PC-3 (cell line): ENCODE measurements at regions not wholly inside any gene's neighbourhood (a gene's known extent, or its start where the extent isn't known, plus 50 kb on each side); places are given as distances from the start of the nearest gene placed in this dataset.

Experiments used
- ATAC-seq: fragments of 200-7000 bp; cut with Tn5 transposase; 2 replicates; pipeline ENCODE4 v1.9.1; 2020; ENCODE audit warnings: mild to moderate bottlenecking, moderate library complexity
- BruUV-seq: library from RNA; stranded (reverse); fragments of 400-500 nt; replicated peaks from 2 replicates; lab custom pipeline; 2021; lab: Mats Ljungman, UMichigan
- CTCF ChIA-PET: fragments of 300-600 bp; sonication (Branson Sonifier 250); formaldehyde crosslinking; loops from one replicate; lab custom pipeline; 2022; ENCODE audit warnings: antibody characterized with exemption; lab: Charles Lee
- POLR2A ChIA-PET: fragments of 300-600 bp; sonication (Branson Sonifier 250); formaldehyde crosslinking; loops from one replicate; lab custom pipeline; 2022; ENCODE audit warnings: antibody characterized with exemption; ENCODE audit not compliant: unreplicated experiment; lab: Charles Lee
- DNase-seq: peaks from one replicate; pipeline ENCODE4 v3.0.0-alpha.2; 2015
- H2AFZ ChIP-seq: fragments of 300-600 bp; sonication (generic); 2 replicates; pipeline ENCODE4 v1.6.0; 2016; ENCODE audit warnings: antibody characterized with exemption, low read length
- H3F3A ChIP-seq: fragments of 300-600 bp; sonication (generic); one replicate; pipeline ENCODE4 v1.6.0; 2017; ENCODE audit warnings: antibody characterized with exemption, low read length, control low read depth, mild to moderate bottlenecking; ENCODE audit not compliant: unreplicated experiment
- H3K27ac ChIP-seq: fragments of 300-600 bp; sonication (generic); 2 replicates; pipeline ENCODE4 v1.5.1; 2016; ENCODE audit warnings: mild to moderate bottlenecking, low read length
- H3K27me3 ChIP-seq: fragments of 300-600 bp; sonication (generic); 2 replicates; pipeline ENCODE4 v1.6.1; 2016; ENCODE audit warnings: low read length, mixed read lengths
- H3K36me3 ChIP-seq: fragments of 300-600 bp; sonication (generic); 2 replicates; pipeline ENCODE4 v1.6.1; 2016; ENCODE audit warnings: low read depth, mixed run types, low read length, mixed read lengths
- H3K4me1 ChIP-seq: fragments of 300-600 bp; sonication (generic); 2 replicates; pipeline ENCODE4 v1.5.1; 2016; ENCODE audit warnings: low read length; ENCODE audit not compliant: insufficient read depth
- H3K4me2 ChIP-seq: fragments of 300-600 bp; sonication (generic); 2 replicates; pipeline ENCODE4 v1.6.0; 2016; ENCODE audit warnings: low read length
- H3K4me3 ChIP-seq: fragments of 300-600 bp; sonication (generic); 2 replicates; pipeline ENCODE4 v1.5.1; 2016; ENCODE audit warnings: mild to moderate bottlenecking, low read length, mixed read lengths
- H3K79me2 ChIP-seq: fragments of 300-600 bp; sonication (generic); 2 replicates; pipeline ENCODE4 v1.6.1; 2017; ENCODE audit warnings: low read length, mixed read lengths
- H3K9ac ChIP-seq: fragments of 300-600 bp; sonication (generic); 2 replicates; pipeline ENCODE4 v1.6.0; 2016; ENCODE audit warnings: mild to moderate bottlenecking, low read length
- H3K9me2 ChIP-seq: fragments of 300-600 bp; sonication (generic); replicated peaks from 2 replicates; pipeline ENCODE4 v1.6.1; 2016; ENCODE audit warnings: mixed run types, low read length, mixed read lengths
- H3K9me3 ChIP-seq: fragments of 300-600 bp; sonication (generic); 2 replicates; pipeline ENCODE4 v1.6.1; 2016; ENCODE audit warnings: low read length, mixed read lengths
- H4K20me1 ChIP-seq: fragments of 300-600 bp; sonication (generic); 2 replicates; pipeline ENCODE4 v1.6.1; 2016; ENCODE audit warnings: low read length, mixed read lengths
- EZH2 ChIP-seq: fragments of 300-600 bp; sonication (generic); IDR thresholded peaks from one replicate; pipeline ENCODE4 v1.6.1; 2017; ENCODE audit warnings: antibody characterized with exemption, mild to moderate bottlenecking, low read length; ENCODE audit not compliant: unreplicated experiment
- EZH2phosphoT487 ChIP-seq: fragments of 300-600 bp; sonication (generic); IDR thresholded peaks from 2 replicates; pipeline ENCODE4 v1.6.1; 2018; ENCODE audit warnings: mild to moderate bottlenecking, antibody characterized with exemption, low read length, borderline replicate concordance
- intact Hi-C: fragments of 100-400 bp; cut with micrococcal nuclease; formaldehyde crosslinking; loops from 2 replicates; pipeline ENCODE4 v1.9.0; 2023
- TF ChIP-seq, protein P1 (sequence below): fragments of 300-600 bp; sonication (generic); conservative IDR thresholded peaks from 2 replicates; pipeline ENCODE4 v1.5.1; 2017; ENCODE audit warnings: antibody characterized with exemption, low read depth, mild to moderate bottlenecking, low read length

DNA sequence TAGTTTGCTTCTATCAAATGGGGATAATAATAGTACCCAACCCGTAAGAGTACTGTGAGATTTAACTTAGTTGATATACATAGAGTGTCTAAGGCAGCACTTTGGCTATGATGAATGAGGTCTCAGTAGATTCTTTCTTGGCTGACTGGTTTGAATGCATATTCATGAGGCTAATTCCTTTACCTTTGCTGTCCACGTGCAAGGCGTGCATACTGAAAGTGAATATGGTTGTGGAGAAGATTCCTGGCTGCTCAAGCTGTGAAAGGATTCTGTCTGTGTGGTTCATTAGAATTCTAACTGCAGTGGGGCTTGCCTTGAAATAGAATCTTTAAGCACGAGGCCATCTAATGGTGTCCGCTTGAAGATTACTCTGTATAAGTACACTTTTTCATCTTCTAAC, 110.3 kb downstream of the SEC23IP start:
- no peak overlapping the region for H3K27ac ChIP-seq
- ATAC-seq (no peak), DNase-seq (no peak)
- H3K4me1 ChIP-seq: peaks cover 8% of the 10 kb centered on the region; the same call in 1 of the 2 replicates
- no peak overlapping the region for H3K4me2 ChIP-seq
- H3F3A ChIP-seq: no peaks in the 10 kb centered on the region
- no TSS peak for BruUV-seq
- no peaks in the 10 kb centered on the region for H4K20me1 ChIP-seq
- ChIA-PET POLR2A (no interaction called here), CTCF (no interaction called here)
- H3K9ac ChIP-seq: no peak overlapping the region
- H3K4me3 ChIP-seq: no peak overlapping the region
- intact Hi-C loops: no loop called here
- H3K9me2 ChIP-seq: no peaks in the 10 kb centered on the region
- H3K79me2 ChIP-seq: no peaks in the 10 kb centered on the region
- no peak overlapping the region for H2AFZ ChIP-seq
- no peaks in the 10 kb centered on the region for H3K36me3 ChIP-seq
- H3K27me3 ChIP-seq: no peaks in the 10 kb centered on the region
- TF ChIP-seq, protein P1, sequence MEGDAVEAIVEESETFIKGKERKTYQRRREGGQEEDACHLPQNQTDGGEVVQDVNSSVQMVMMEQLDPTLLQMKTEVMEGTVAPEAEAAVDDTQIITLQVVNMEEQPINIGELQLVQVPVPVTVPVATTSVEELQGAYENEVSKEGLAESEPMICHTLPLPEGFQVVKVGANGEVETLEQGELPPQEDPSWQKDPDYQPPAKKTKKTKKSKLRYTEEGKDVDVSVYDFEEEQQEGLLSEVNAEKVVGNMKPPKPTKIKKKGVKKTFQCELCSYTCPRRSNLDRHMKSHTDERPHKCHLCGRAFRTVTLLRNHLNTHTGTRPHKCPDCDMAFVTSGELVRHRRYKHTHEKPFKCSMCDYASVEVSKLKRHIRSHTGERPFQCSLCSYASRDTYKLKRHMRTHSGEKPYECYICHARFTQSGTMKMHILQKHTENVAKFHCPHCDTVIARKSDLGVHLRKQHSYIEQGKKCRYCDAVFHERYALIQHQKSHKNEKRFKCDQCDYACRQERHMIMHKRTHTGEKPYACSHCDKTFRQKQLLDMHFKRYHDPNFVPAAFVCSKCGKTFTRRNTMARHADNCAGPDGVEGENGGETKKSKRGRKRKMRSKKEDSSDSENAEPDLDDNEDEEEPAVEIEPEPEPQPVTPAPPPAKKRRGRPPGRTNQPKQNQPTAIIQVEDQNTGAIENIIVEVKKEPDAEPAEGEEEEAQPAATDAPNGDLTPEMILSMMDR: no peak
- TF ChIP-seq EZH2phosphoT487 (no peak), EZH2 (no peak)
- H3K9me3 ChIP-seq: no peaks in the 10 kb centered on the region

DNA sequence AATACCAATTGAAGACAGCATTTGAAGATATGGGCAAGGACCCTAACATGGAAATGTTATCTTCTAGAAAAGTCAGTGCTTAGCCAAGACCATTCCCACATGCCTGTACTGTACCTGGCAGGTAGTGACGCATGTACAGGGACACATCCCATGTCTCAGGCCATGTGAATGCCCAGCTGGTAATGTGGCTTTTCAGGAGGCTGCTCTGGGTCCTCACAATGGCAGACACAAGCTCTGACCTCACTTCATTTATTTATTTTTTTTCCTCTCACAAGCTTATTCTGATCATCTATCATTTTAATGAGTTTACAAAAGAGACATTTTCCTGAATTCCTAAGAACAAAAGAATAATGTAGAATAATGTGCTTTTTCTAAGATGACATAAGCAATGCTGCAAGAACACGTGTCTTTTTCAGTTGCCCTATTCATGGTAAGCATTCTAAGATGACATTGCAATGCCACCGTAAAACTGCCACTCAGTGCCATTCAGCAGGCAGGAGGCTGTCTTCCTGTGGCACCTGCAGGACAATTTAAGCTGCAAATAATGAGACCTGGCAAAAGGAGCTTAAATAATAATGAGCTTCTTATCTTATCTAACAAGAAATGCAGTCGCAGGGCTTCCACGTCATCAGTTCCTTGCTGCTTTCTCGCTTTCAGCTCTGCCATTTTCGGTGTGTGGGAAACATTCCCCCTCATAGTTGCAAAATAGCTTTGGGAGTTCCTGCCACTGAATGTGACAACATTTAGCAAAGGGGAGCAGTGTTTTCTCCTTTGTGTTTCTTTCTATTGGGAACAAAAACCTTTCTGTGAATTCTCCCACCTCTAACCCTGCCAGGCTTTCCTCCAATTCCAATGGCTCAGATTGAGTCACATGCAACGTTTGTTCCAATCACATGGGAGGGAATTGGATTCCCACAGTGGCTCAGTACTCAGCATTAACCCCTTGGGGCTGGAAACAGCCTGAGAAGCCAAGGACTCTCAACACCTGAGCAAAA, 113.0 kb downstream of the SEC23IP start:
- no peaks in the 10 kb centered on the region for H3K9me3 ChIP-seq
- H3K27ac ChIP-seq: no peak overlapping the region
- intact Hi-C loops: no loop called here
- H3F3A ChIP-seq: no peaks in the 10 kb centered on the region
- H3K79me2 ChIP-seq: no peaks in the 10 kb centered on the region
- H3K4me3 ChIP-seq: no peak overlapping the region
- H3K27me3 ChIP-seq: no peaks in the 10 kb centered on the region
- no peak overlapping the region for H2AFZ ChIP-seq
- DNase-seq: no peak
- no TSS peak for BruUV-seq
- no peak for TF ChIP-seq EZH2phosphoT487
- TF ChIP-seq EZH2: no peak
- TF ChIP-seq, protein P1: no peak
- H3K36me3 ChIP-seq: no peaks in the 10 kb centered on the region
- no peaks in the 10 kb centered on the region for H3K9me2 ChIP-seq
- no peak overlapping the region for H3K9ac ChIP-seq
- no peaks in the 10 kb centered on the region for H4K20me1 ChIP-seq
- POLR2A ChIA-PET: no interaction called here
- no peak overlapping the region for H3K4me2 ChIP-seq
- no peak for ATAC-seq
- H3K4me1 ChIP-seq: no peaks in the 10 kb centered on the region
- CTCF ChIA-PET: no interaction called here

DNA sequence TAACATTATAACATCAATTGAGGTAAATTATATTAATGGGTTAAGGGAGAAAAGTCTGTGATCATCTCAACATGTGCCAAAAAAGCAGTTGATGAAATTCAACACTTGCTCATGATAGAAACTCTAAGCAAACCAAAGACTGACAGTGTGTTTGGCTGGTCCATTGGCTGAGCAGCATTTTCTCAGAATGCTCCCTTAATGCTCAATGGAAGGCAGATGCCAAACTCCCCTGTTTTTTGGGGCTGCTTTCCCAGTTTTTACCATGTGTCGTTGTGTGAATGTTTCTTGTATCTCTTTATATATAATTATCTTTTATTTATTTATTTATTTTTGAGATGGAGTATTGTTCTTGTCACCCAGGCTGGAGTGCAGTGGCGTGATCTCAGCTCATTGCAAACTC, 114.7 kb downstream of the SEC23IP start:
- ChIA-PET CTCF (no interaction called here), POLR2A (no interaction called here)
- TF ChIP-seq, protein P1: no peak
- TF ChIP-seq EZH2phosphoT487 (no peak), EZH2 (no peak)
- H3K9ac ChIP-seq: no peak overlapping the region
- no TSS peak for BruUV-seq
- H3K9me2 ChIP-seq: no peaks in the 10 kb centered on the region
- H3K27ac ChIP-seq: no peak overlapping the region
- no peaks in the 10 kb centered on the region for H3K79me2 ChIP-seq
- H4K20me1 ChIP-seq: no peaks in the 10 kb centered on the region
- no peaks in the 10 kb centered on the region for H3K27me3 ChIP-seq
- no peak overlapping the region for H2AFZ ChIP-seq
- H3K9me3 ChIP-seq: no peaks in the 10 kb centered on the region
- no peak overlapping the region for H3K4me3 ChIP-seq
- no peak for DNase-seq
- H3F3A ChIP-seq: no peaks in the 10 kb centered on the region
- peaks cover 5% of the 10 kb centered on the region for H3K4me1 ChIP-seq
- H3K36me3 ChIP-seq: no peaks in the 10 kb centered on the region
- intact Hi-C loops: no loop called here
- no peak overlapping the region for H3K4me2 ChIP-seq
- ATAC-seq: no peak
